DMS 273 treated with DMSO at 0.1 percent for 48 hours (cell line): ENCODE measurements at regions not wholly inside any gene's neighbourhood (a gene's known extent, or its start where the extent isn't known, plus 50 kb on each side); places are given as distances from the start of the nearest gene placed in this dataset.

Experiments used
- DNase-seq: peaks from one replicate; lab custom pipeline; 2025; lab: John Stamatoyannopoulos, UW

- no peak for DNase-seq
Measured at GRCh38 chr10:125513429-125514182, 169.4 kb downstream of the TEX36 start.

GRCh38 chr10:125510998-125511397 lies 172.0 kb downstream of the TEX36 start:
- no peak for DNase-seq

DNA sequence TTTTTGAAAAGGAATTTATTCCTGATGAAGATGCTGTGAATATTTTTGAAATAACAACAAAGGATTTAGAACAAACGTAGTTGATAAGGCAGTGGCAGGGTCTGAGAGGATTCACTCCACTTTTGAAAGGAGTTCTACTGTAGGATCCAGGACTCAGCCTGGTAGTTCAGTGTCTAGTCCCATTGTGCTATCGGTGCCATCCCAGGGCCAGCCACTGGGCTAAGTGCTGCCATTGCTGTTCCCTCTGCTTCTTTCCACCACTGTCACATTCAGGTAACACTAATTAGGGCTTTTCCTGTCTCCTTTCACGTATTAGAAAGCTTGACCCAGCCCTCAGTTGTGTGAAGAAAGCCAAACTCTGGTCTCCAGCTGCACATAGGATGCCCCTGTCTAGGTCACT lies 177.3 kb downstream of the TEX36 start:
- DNase-seq, result no peak

GRCh38 chr10:125502276-125502675 lies 180.7 kb downstream of the TEX36 start:
- no peak for DNase-seq

GRCh38 chr10:125495386-125495785 lies 187.6 kb downstream of the TEX36 start:
- no peak for DNase-seq

GRCh38 chr10:125494651-125495239 lies 188.2 kb downstream of the TEX36 start:
- no peak for DNase-seq

GRCh38 chr10:125491381-125491780 lies 191.6 kb downstream of the TEX36 start:
- DNase-seq, result no peak

- no peak for DNase-seq
Measured at GRCh38 chr10:125489731-125490130, 193.2 kb downstream of the TEX36 start.

- DNase-seq, result no peak
Measured at GRCh38 chr10:125485665-125486064, 197.3 kb downstream of the TEX36 start.

DNA sequence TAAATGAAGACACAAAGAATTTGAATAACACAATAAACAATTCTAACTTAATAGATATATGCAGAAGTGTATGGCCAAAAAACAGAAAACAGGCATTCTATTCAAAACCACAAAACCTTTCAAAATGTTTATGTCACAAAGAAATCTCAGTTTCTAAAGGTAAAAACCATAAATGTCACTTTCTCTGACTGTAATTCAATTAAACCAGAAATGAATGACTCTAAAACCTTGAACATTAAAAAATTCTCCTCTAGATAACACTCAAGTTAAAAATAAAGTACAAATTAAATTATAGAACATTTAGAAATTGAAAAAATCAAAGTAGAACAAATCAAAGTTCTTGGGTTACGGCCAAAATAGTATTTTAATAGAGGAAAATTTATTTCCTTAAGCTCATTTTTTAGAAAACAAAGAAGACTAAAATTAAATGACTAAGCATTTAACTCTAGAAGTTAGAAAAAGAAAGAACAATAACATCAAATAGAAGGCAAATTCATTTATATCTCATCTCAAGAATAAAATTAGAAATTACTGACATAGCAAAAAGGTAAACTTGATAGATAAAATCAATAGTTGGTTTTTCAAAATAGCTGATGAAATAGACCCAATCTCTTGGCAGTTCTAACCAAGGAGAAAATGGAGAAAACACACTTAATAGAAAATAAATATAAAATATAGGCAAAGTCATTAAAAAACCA lies 198.8 kb downstream of the TEX36 start:
- no peak for DNase-seq

DNA sequence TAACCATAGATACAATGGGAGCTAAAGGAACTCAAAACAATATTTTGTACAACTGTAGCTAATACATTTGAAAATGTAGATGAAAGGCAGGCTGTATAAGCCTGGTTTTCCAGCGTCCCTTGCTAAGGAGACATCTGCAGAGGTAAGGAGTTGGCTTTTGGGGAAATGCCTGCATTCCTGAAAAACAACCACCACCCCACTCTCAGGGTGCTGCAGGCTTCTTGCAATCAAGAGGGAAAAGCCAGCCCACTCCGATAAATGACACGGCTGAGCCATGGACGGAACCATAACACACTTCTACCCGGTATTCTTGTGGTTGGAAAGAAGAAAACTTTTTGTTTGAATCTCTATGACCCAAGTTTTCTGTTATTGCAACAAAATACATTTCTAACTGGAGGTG lies 200.3 kb downstream of the TEX36 start:
- no peak for DNase-seq

- no peak for DNase-seq
Measured at GRCh38 chr10:125482108-125482507, 200.9 kb downstream of the TEX36 start.

GRCh38 chr10:125479059-125479458 lies 203.9 kb downstream of the TEX36 start:
- DNase-seq, result no peak

DNA sequence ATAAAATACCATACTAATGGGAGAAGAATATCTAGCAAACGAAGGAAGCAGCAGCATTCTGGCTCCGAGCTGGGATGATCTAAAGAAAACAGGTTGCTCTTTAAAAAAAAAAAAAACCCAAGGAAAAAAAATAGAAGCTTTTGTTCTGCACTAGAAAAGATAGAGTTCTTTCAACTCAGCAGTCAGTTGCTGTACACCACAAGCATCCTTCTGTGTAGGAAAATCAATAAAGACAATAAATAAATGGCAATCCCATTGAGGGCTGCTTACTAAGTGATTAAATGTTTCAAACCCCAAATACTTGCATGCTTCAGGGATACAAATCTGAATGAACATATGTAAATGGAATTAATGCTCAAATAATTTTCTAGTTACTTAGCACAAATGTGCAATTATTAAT lies 207.1 kb downstream of the TEX36 start:
- DNase-seq, result no peak

DNA sequence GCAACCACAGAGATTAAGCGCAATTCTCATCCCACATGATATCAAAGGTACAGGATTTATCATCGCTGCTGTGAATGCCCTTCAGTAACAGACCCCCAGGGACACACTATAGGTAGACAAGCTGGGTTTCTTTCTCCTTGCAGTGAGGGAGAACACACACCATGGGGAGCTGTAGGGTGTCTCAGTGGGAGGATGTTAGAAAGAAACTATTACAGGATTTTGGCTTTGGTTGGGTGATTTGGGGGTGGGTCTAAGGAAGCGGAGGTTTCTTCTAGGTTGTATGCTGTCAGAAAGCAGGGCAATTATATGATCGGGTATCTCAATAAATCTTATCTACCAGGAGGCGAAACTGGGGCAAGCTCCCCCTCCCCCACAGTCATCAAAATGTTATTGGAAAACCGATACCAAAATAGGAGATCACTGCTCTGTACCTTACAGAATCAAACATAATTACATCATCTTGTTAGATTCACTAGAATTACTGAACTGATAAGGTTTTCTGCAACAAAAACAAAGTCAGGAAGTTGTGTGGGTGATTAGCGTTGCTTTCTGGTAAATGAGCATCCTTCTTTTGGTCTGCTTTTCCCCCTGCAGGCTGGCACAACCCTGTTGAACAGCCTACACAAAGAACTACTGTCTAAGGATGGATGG lies 209.7 kb downstream of the TEX36 start:
- DNase-seq, result no peak

DNA sequence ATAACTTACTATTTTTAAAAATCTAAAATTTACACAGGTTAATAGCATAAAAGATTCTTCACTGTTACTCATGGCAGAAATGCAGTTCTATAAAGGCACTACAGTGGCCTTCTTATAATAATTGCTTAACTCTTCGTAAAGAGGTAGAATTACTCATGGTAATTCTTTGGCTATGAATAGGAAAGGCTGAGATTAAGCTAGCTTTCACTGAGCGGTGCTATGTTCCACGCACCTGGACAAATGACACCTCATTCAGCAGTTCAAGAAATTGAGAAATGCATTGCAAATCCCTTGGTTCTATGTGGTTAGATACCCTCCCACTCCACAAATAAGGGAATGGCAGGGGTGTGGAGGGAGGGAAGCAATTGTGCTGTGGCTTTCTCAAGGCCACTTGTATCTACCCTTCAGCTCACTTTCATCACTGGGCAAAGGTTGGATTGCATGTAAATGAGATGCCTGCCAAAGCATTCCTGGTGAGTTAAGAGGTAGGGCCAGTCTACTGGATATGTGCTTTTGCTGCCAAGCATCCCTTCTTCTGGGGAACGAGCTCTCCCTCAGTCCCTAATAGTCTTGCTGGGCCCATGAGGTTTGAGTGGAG lies 210.9 kb downstream of the TEX36 start:
- no peak for DNase-seq

GRCh38 chr10:125468278-125468677 lies 214.7 kb downstream of the TEX36 start:
- DNase-seq, result no peak

DNA sequence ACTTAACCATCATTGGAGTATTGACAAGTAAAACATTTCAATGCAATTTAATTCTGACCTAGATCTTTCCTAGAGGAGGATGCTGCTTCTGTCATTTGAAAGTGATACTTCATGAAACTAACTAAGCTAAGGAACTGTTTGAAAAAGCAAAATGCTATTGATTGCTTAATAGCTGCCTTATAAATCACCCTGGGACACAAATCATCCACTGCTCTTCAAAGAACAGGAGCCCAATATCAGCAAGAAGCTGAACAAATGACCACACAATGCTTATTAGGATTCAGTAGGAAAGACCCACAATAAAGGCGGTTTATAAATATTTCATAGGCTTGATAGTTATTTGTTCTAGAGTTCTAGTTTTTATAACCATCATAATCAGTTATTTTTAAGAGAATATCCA lies 216.3 kb downstream of the TEX36 start:
- no peak for DNase-seq

GRCh38 chr10:125462845-125463244 lies 220.1 kb downstream of the TEX36 start:
- DNase-seq, result no peak

GRCh38 chr10:125460326-125460725 lies 222.6 kb downstream of the TEX36 start:
- no peak for DNase-seq

DNA sequence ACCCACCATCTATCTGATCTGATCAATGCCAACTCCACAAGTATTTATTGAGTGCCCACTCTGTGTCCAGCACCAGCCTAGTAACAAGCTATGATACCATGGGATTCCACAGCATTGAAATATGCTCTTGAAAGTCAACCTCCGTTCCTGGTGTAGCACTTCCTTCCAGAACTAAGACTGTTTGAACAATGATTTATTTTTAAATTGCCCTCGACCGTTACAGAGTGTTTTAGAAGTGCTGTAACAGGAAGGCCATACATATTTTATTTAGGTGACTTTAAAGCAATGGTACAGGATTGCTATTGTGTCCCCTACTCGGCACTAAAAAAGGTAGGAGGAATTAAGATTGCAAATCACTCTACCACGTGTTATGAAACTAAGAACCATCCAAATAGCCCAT lies 225.6 kb downstream of the TEX36 start:
- no peak for DNase-seq

DNA sequence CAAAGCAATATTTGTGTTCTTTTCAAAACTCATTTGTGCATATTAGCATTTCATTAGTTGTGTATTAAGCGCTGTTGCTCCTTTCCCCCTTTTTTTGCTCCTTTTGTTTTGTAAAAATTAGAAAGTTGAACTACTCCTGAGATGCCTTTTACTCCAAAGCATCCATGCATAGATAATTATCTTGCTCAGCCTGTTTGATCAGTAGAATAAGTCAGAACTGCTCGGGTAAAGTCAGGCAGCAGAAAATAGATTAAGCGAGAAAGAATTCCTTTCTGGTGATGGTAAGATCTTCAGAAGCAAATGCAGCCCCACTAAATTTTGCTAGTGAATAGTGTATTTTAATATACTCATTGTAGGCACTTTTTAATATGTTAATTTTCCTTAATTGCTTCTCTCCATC lies 227.1 kb downstream of the TEX36 start:
- DNase-seq, result no peak
